Type B pancreatic cell (in vitro differentiated cells): ENCODE measurements at regions not wholly inside any gene's neighbourhood (a gene's known extent, or its start where the extent isn't known, plus 50 kb on each side); places are given as distances from the start of the nearest gene placed in this dataset.
A peak's percentile ranks its signal among the peaks of the same experiment; 100 is the strongest.

Source experiments
- DNase-seq: peaks from one replicate; pipeline ENCODE4 v3.0.0; 2021; ENCODE audit warnings: mixed read lengths; ENCODE audit not compliant: unreplicated experiment; ENCODE audit errors: extremely low spot score
- H3K27ac Mint-ChIP-seq: 2 replicates; pipeline ENCODE4 v1.8.0; 2021; ENCODE audit warnings: mild to moderate bottlenecking, mixed read lengths
- H3K27me3 Mint-ChIP-seq: 2 replicates; pipeline ENCODE4 v1.8.0; 2021; ENCODE audit warnings: mixed read lengths
- H3K36me3 Mint-ChIP-seq: 2 replicates; pipeline ENCODE4 v1.8.0; 2021; ENCODE audit warnings: mixed read lengths
- H3K4me1 Mint-ChIP-seq: one replicate; pipeline ENCODE4 v1.8.0; 2021; ENCODE audit warnings: mixed read lengths; ENCODE audit not compliant: unreplicated experiment
- H3K4me3 Mint-ChIP-seq: 2 replicates; pipeline ENCODE4 v1.8.0; 2021; ENCODE audit warnings: mild to moderate bottlenecking, mixed read lengths
- H3K9me3 Mint-ChIP-seq: 2 replicates; pipeline ENCODE4 v1.8.0; 2021; ENCODE audit warnings: mixed read lengths
- TF ChIP-seq, protein P1 (sequence below): fragments of 200-600 bp; sonication (generic); conservative IDR thresholded peaks from 2 replicates; pipeline ENCODE4 v1.5.0; 2021; ENCODE audit warnings: antibody characterized with exemption, mild to moderate bottlenecking

DNA sequence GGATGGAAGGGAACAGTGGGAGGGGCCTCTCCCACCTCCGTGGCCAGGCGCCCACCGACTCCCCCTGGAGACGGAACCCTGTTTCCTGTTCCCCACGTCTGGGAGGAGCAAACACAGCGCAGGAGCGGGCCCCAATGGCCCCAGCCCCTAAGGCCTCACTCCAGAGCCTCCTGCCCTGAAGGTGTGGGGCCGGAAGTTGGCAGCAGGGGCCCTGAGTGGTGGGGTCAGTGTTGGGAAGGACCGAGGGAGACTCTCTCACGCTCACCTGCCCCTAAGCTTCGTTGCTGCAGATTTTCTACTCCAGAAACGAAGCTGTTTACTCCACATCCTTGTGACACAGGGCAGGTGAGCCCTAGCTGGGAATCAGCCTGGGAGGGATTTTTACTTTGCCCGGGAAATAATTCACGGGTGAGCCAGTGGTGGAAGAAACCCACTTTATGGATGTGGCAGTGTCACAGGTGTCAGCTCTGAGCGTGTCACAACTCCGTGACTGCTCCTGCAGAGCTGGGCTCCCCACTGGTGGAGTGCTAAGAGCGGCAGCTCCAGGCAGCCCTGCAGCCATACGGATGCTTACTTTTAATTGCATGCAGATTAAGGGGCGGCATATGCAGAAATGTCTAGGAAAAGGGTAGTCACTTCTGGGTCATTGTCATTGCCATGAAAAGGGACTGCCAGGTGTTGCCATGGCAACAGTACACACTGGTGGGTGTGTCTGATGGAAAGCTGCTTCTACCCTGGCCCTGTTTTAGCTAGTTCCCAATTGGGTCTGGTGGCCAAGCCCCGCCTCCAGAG lies 77.5 kb upstream of the OLFM1 start:
- H3K4me1 Mint-ChIP-seq: peaks cover 2% of the 10 kb centered on the region
- no peaks in the 10 kb centered on the region for H3K36me3 Mint-ChIP-seq
- H3K27me3 Mint-ChIP-seq: no peaks in the 10 kb centered on the region
- no peaks in the 10 kb centered on the region for H3K9me3 Mint-ChIP-seq
- TF ChIP-seq, protein P1, sequence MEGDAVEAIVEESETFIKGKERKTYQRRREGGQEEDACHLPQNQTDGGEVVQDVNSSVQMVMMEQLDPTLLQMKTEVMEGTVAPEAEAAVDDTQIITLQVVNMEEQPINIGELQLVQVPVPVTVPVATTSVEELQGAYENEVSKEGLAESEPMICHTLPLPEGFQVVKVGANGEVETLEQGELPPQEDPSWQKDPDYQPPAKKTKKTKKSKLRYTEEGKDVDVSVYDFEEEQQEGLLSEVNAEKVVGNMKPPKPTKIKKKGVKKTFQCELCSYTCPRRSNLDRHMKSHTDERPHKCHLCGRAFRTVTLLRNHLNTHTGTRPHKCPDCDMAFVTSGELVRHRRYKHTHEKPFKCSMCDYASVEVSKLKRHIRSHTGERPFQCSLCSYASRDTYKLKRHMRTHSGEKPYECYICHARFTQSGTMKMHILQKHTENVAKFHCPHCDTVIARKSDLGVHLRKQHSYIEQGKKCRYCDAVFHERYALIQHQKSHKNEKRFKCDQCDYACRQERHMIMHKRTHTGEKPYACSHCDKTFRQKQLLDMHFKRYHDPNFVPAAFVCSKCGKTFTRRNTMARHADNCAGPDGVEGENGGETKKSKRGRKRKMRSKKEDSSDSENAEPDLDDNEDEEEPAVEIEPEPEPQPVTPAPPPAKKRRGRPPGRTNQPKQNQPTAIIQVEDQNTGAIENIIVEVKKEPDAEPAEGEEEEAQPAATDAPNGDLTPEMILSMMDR: no peak
- no peak overlapping the region for H3K27ac Mint-ChIP-seq
- no peak for DNase-seq
- no peak overlapping the region for H3K4me3 Mint-ChIP-seq

DNA sequence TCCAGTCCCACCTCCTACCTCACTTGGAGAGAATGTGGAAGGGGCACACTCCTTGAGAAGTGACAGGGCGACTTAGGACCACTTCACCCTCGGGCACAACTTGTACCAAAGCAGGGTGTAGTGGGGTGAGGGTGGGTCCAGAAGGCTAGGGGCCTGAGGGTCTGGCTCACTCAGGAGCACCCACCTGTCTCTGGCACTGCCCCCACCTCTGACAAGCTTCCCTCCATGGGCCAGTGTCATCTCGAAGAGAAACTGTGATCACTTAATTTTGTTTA lies 76.9 kb upstream of the OLFM1 start:
- no peak for DNase-seq
- Mint-ChIP-seq H3K27ac (no peak overlapping the region), H3K36me3 (no peaks in the 10 kb centered on the region), H3K9me3 (no peaks in the 10 kb centered on the region), H3K27me3 (peaks cover 2% of the 10 kb centered on the region), H3K4me1 (peaks cover 7% of the 10 kb centered on the region), H3K4me3 (no peak overlapping the region)
- TF ChIP-seq, protein P1: no peak

DNA sequence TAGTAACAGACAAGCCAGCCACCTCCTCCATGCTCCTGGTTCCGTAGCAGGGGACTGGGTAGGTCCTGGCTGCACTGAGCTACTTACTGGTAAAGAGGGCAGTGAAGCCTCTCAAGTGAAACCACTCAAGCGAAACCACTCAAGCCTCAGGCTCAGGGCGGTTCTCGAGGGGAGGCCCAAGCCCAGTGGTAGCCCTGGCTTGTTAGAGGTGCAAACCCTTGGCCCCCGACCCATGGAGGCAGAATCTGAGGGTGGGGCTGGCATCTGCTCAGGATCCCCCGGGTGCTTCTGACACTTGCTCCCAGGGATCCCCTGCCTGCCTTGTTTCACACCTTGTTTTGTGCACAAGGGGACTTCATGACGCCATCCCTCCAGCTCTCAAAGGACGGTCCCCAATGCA lies 76.5 kb upstream of the OLFM1 start:
- no peak for DNase-seq
- H3K4me3 Mint-ChIP-seq: no peak overlapping the region
- no peak overlapping the region for H3K27ac Mint-ChIP-seq
- no peaks in the 10 kb centered on the region for H3K36me3 Mint-ChIP-seq
- H3K27me3 Mint-ChIP-seq: peaks cover 4% of the 10 kb centered on the region
- H3K9me3 Mint-ChIP-seq: no peaks in the 10 kb centered on the region
- peaks cover 11% of the 10 kb centered on the region for H3K4me1 Mint-ChIP-seq
- TF ChIP-seq, protein P1: no peak

DNA sequence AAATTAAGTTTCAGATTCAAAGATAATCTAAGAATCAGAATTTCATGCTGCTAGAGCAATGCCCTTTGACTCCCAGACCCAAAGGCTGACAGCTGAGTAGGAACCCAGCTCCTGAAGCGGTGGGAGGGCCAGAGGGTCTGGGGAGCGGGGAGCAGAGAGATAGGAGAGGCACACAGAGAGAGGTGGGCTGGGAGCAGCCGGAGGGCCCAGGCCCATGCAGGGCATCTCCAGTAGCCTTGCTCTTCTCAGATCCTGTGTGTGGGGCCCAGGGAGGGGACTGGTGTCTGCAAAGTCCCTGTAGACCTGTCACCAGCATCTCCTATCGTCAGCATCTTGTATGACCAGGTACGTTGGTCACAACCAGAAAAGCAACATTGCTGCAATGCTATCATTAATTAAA lies 75.3 kb upstream of the OLFM1 start:
- no peak for DNase-seq
- TF ChIP-seq, protein P1: no peak
- peaks cover 12% of the 10 kb centered on the region for H3K4me1 Mint-ChIP-seq
- peaks cover 4% of the 10 kb centered on the region for H3K27me3 Mint-ChIP-seq
- H3K27ac Mint-ChIP-seq: no peak overlapping the region
- H3K4me3 Mint-ChIP-seq: no peak overlapping the region
- H3K9me3 Mint-ChIP-seq: no peaks in the 10 kb centered on the region
- H3K36me3 Mint-ChIP-seq: no peaks in the 10 kb centered on the region

DNA sequence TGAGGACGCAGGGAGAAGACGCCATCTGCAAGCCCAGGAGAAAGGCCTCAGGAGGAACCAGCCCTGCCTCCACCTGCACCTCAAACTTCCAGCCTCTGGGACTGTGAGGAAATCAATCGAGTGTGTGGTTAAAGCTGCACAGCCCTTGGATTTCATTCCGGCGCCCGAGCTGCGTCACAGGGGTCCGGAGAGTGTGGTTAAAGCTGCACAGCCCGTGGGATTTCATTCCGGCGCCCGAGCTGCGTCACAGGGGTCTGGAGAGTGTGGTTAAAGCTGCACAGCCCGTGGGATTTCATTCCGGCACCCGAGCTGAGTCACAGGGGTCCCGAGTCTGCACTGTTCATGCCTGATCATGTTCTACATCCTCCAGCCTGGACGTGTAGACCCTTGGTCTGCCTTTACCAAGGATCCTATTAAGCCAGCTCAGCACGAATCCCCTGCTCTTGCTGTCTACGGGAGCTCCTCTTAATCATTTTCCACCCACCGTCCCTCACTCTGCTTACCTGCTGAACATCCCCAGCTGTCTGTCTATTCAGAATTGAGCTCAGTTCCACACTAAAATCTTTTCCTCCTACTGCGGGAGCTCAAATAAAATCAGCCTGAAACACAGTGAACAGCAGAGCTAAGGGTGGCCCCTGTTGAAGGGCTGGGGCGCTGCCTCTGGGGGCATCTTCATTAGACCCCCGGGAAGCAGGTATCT lies 73.0 kb upstream of the OLFM1 start:
- TF ChIP-seq, protein P1: no peak
- Mint-ChIP-seq H3K27me3 (peaks cover 10% of the 10 kb centered on the region), H3K36me3 (no peaks in the 10 kb centered on the region), H3K9me3 (no peaks in the 10 kb centered on the region), H3K4me1 (peaks cover 12% of the 10 kb centered on the region), H3K27ac (peak overlapping the region; percentile 26), H3K4me3 (peak overlapping the region; percentile 58)
- no peak for DNase-seq
